ENCODE measurements at regions not wholly inside any gene's neighbourhood (a gene's known extent, or its start where the extent isn't known, plus 50 kb on each side); places are given as distances from the start of the nearest gene placed in this dataset.

DNA sequence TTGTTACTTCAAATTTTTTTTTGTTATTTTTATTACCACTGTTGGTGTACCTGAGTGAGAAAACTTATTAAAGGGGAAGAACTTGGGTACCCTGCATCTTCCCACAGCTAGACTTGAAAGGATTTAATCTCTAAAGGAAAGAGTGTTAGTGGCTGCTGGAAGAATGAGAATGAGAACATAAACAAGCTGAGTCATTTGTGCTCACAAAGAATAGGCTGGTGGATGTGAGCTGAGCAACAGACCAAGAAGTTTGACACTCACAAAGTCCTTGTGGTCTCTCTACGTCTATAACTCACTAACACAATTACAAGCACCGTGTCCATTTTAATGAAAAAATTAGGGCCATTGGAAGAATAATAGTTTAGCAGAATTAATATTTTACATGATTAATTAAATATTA lies 217.6 kb upstream of the ANO5 start:
- TF ChIP-seq, protein P1, sequence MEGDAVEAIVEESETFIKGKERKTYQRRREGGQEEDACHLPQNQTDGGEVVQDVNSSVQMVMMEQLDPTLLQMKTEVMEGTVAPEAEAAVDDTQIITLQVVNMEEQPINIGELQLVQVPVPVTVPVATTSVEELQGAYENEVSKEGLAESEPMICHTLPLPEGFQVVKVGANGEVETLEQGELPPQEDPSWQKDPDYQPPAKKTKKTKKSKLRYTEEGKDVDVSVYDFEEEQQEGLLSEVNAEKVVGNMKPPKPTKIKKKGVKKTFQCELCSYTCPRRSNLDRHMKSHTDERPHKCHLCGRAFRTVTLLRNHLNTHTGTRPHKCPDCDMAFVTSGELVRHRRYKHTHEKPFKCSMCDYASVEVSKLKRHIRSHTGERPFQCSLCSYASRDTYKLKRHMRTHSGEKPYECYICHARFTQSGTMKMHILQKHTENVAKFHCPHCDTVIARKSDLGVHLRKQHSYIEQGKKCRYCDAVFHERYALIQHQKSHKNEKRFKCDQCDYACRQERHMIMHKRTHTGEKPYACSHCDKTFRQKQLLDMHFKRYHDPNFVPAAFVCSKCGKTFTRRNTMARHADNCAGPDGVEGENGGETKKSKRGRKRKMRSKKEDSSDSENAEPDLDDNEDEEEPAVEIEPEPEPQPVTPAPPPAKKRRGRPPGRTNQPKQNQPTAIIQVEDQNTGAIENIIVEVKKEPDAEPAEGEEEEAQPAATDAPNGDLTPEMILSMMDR (IDR thresholded peaks at IDR 0.05; ENCODE audit: insufficient read depth in 1 of 2, low read depth in 1 of 2, low read length in 1 of 2, severe bottlenecking in 1 of 2, unreplicated experiment in 1 of 2), result no peak
- Histone ChIP-seq H3K27me3 (replicated peaks; ENCODE audit: control insufficient read depth, insufficient read depth, low read length) (no peaks in the 10 kb centered on the region), H3K4me3 (ENCODE audit: low read depth, low read length) (no peak overlapping the region), H3K36me3 (ENCODE audit: control insufficient read depth, insufficient read depth, low read length) (no peaks in the 10 kb centered on the region), H3K9me3 (no peaks in the 10 kb centered on the region), H3K4me1 (no peaks in the 10 kb centered on the region)
- no peak for DNase-seq
- intact Hi-C loops (cut with micrococcal nuclease; ENCODE audit: unreplicated experiment), result no loop called here
- Mint-ChIP-seq H3K4me3 (ENCODE audit: unreplicated experiment) (no peak overlapping the region), H3K27ac (ENCODE audit: unreplicated experiment) (no peak overlapping the region), H3K36me3 (ENCODE audit: insufficient read depth, unreplicated experiment) (no peaks in the 10 kb centered on the region), H3K9me3 (ENCODE audit: unreplicated experiment) (no peaks in the 10 kb centered on the region), H3K4me1 (ENCODE audit: low read depth, unreplicated experiment) (no peaks in the 10 kb centered on the region), H3K27me3 (ENCODE audit: insufficient read depth, unreplicated experiment) (peaks cover 2% of the 10 kb centered on the region)
- POLR2A ChIA-PET, result no interaction called here
- CTCF ChIA-PET, result no interaction called here
- BruUV-seq (replicated peaks), result no TSS peak

DNA sequence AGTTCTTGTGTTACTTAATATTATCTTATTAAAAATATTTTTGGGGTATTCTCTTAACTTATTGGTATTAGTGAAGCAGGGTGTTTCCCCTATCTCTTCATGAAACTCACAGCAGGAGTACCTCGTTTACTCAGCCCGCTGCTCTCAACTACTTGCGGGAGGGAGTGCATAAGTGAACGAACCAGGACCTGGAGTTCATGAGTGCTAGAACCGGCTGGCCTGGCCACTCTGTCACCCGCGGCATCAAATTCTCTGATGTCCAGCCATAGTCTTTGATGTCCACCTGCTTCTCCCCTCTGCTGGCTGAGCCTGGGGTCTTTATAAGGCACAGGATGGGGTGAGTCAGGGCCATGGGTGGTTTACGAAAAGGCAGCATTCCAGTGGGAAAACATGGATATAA lies 216.7 kb upstream of the ANO5 start:
- no peak overlapping the region for H3K27ac Mint-ChIP-seq (ENCODE audit: unreplicated experiment)
- POLR2A ChIA-PET, result no interaction called here
- Histone ChIP-seq H3K4me1 (no peaks in the 10 kb centered on the region), H3K4me3 (ENCODE audit: low read depth, low read length) (no peak overlapping the region), H3K9me3 (no peaks in the 10 kb centered on the region), H3K36me3 (ENCODE audit: control insufficient read depth, insufficient read depth, low read length) (no peaks in the 10 kb centered on the region), H3K27me3 (replicated peaks; ENCODE audit: control insufficient read depth, insufficient read depth, low read length) (no peaks in the 10 kb centered on the region)
- H3K27me3 Mint-ChIP-seq (ENCODE audit: insufficient read depth, unreplicated experiment), result peaks cover 2% of the 10 kb centered on the region
- no peaks in the 10 kb centered on the region for H3K4me1 Mint-ChIP-seq (ENCODE audit: low read depth, unreplicated experiment)
- BruUV-seq (replicated peaks), result no TSS peak
- TF ChIP-seq, protein P1 (IDR thresholded peaks at IDR 0.05; ENCODE audit: insufficient read depth in 1 of 2, low read depth in 1 of 2, low read length in 1 of 2, severe bottlenecking in 1 of 2, unreplicated experiment in 1 of 2), result no peak
- intact Hi-C loops (cut with micrococcal nuclease; ENCODE audit: unreplicated experiment), result no loop called here
- CTCF ChIA-PET, result no interaction called here
- H3K36me3 Mint-ChIP-seq (ENCODE audit: insufficient read depth, unreplicated experiment), result no peaks in the 10 kb centered on the region
- no peaks in the 10 kb centered on the region for H3K9me3 Mint-ChIP-seq (ENCODE audit: unreplicated experiment)
- H3K4me3 Mint-ChIP-seq (ENCODE audit: unreplicated experiment), result no peak overlapping the region
- no peak for DNase-seq

DNA sequence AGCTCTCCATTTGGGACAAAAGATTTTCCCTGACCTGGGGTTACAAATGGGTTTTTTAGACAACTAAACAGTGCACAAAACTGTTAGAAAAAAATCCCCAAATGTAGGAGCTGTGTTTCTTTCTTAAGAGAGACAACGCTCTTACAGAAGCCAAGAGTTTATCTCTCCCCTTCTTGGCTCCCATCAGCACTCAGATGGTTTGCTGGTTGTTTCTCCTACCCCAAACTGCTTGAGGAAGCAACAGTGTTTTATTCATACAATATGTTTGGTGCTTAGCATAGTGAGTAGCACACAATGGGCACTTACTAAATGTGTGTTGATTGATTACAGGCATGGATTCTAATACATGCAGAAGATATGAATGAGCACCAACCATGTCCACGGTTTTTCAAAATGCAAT lies 209.5 kb upstream of the ANO5 start:
- TF ChIP-seq, protein P1 (IDR thresholded peaks at IDR 0.05; ENCODE audit: insufficient read depth in 1 of 2, low read depth in 1 of 2, low read length in 1 of 2, severe bottlenecking in 1 of 2, unreplicated experiment in 1 of 2), result no peak
- DNase-seq, result no peak
- intact Hi-C loops (cut with micrococcal nuclease; ENCODE audit: unreplicated experiment), result no loop called here

More for the DNA sequence above, 209.5 kb upstream of the ANO5 start:
- Histone ChIP-seq H3K9me3 (no peaks in the 10 kb centered on the region), H3K4me1 (no peaks in the 10 kb centered on the region), H3K4me3 (ENCODE audit: low read depth, low read length) (no peak overlapping the region), H3K27me3 (replicated peaks; ENCODE audit: control insufficient read depth, insufficient read depth, low read length) (no peaks in the 10 kb centered on the region), H3K36me3 (ENCODE audit: control insufficient read depth, insufficient read depth, low read length) (no peaks in the 10 kb centered on the region)
- BruUV-seq (replicated peaks), result no TSS peak
- POLR2A ChIA-PET, result no interaction called here
- Mint-ChIP-seq H3K4me1 (ENCODE audit: low read depth, unreplicated experiment) (no peaks in the 10 kb centered on the region), H3K36me3 (ENCODE audit: insufficient read depth, unreplicated experiment) (no peaks in the 10 kb centered on the region), H3K27me3 (ENCODE audit: insufficient read depth, unreplicated experiment) (no peaks in the 10 kb centered on the region), H3K4me3 (ENCODE audit: unreplicated experiment) (no peak overlapping the region), H3K27ac (ENCODE audit: unreplicated experiment) (no peak overlapping the region), H3K9me3 (ENCODE audit: unreplicated experiment) (no peaks in the 10 kb centered on the region)
- CTCF ChIA-PET, result no interaction called here

Measured in Caco-2 (cell line).